ENCODE measurements at regions not wholly inside any gene's neighbourhood (a gene's known extent, or its start where the extent isn't known, plus 50 kb on each side); places are given as distances from the start of the nearest gene placed in this dataset.
A peak's percentile ranks its signal among the peaks of the same experiment; 100 is the strongest.

- no peak for DNase-seq
Observed at GRCh38 chr9:80285326-80285725, 713.6 kb downstream of the TLE4 start.

GRCh38 chr9:80282766-80283165 is 711.0 kb downstream of the TLE4 start:
- DNase-seq = no peak

- no peak for DNase-seq
Observed at GRCh38 chr9:80259079-80259478, 687.3 kb downstream of the TLE4 start.

- no peak for DNase-seq
Observed at GRCh38 chr9:80251778-80252177, 680.0 kb downstream of the TLE4 start.

- DNase-seq = no peak
Observed at GRCh38 chr9:80242022-80242421, 670.3 kb downstream of the TLE4 start.

GRCh38 chr9:80235752-80236151 is 664.0 kb downstream of the TLE4 start:
- DNase-seq = no peak

- no peak for DNase-seq
Observed at GRCh38 chr9:80233906-80234305, 662.1 kb downstream of the TLE4 start.

- DNase-seq = no peak
Observed at GRCh38 chr9:80233102-80233843, 661.5 kb downstream of the TLE4 start.

- DNase-seq = no peak
Observed at GRCh38 chr9:80231318-80232236, 659.8 kb downstream of the TLE4 start.

GRCh38 chr9:80223897-80224296 is 652.1 kb downstream of the TLE4 start:
- no peak for DNase-seq

- no peak for DNase-seq
Observed at GRCh38 chr9:80222466-80223169, 650.9 kb downstream of the TLE4 start.

GRCh38 chr9:80218328-80218727 is 646.6 kb downstream of the TLE4 start:
- no peak for DNase-seq

GRCh38 chr9:80213613-80214012 is 641.8 kb downstream of the TLE4 start:
- DNase-seq = no peak

GRCh38 chr9:80208696-80209095 is 636.9 kb downstream of the TLE4 start:
- no peak for DNase-seq

GRCh38 chr9:80204054-80204453 is 632.3 kb downstream of the TLE4 start:
- no peak for DNase-seq

GRCh38 chr9:80197661-80198060 is 625.9 kb downstream of the TLE4 start:
- no peak for DNase-seq

GRCh38 chr9:80191108-80191507 is 619.3 kb downstream of the TLE4 start:
- no peak for DNase-seq

GRCh38 chr9:80188579-80188978 is 616.8 kb downstream of the TLE4 start:
- no peak for DNase-seq

- no peak for DNase-seq
Observed at GRCh38 chr9:80185112-80185738, 613.5 kb downstream of the TLE4 start.

GRCh38 chr9:80177949-80178480 is 606.2 kb downstream of the TLE4 start:
- no peak for DNase-seq

- peak; percentile 67 for DNase-seq
Observed at GRCh38 chr9:80175286-80176150, 603.8 kb downstream of the TLE4 start.

GRCh38 chr9:80163889-80164288 is 592.1 kb downstream of the TLE4 start:
- DNase-seq = no peak

All from hematopoietic multipotent progenitor cell treated with erythropoietin and hydrocortisone succinate and interleukin-3 and kit ligand, for 6 days (in vitro differentiated cells).